ENCODE measurements at regions not wholly inside any gene's neighbourhood (a gene's known extent, or its start where the extent isn't known, plus 50 kb on each side); places are given as distances from the start of the nearest gene placed in this dataset.

- no peak overlapping the region for H3K27ac ChIP-seq (replicated peaks; ENCODE audit: low read length)
These were observed 518.9 kb downstream of the SHQ1 start for GRCh38 chr3:72329354-72329753.

GRCh38 chr3:72328755-72329277 lies 519.4 kb downstream of the SHQ1 start:
- Histone ChIP-seq H3K79me1 (ENCODE audit: low read depth, low read length) (no peaks in the 10 kb centered on the region), H3K18ac (ENCODE audit: low read length) (peak overlapping the region; percentile 46), H4K8ac (ENCODE audit: low read depth, low read length) (no peak overlapping the region), H3K4me2 (ENCODE audit: insufficient read depth, low read length, poor library complexity, severe bottlenecking) (no peak overlapping the region), H3K27ac (replicated peaks; ENCODE audit: low read length) (no peak overlapping the region), H3K4me3 (ENCODE audit: low read length in 2 of 2) (no peak overlapping the region), H2AFZ (ENCODE audit: low read length) (no peak overlapping the region), H2BK12ac (ENCODE audit: low read length) (no peak overlapping the region), H3K36me3 (replicated peaks in 1 of 2; ENCODE audit: control insufficient read depth in 2 of 2, insufficient read depth in 2 of 2, low read length in 2 of 2) (no peaks in the 10 kb centered on the region), H3K9ac (ENCODE audit: low read depth, low read length, poor library complexity) (no peak overlapping the region), H2BK120ac (ENCODE audit: low read depth, low read length) (no peak overlapping the region), H2BK5ac (ENCODE audit: low read length) (no peak overlapping the region), H3K9me3 (replicated peaks in 1 of 2; ENCODE audit: control insufficient read depth in 2 of 2, insufficient read depth in 1 of 2, low read depth in 1 of 2, low read length in 2 of 2) (no peaks in the 10 kb centered on the region), H3K23ac (ENCODE audit: low read depth, low read length, poor library complexity) (no peak overlapping the region), H4K91ac (ENCODE audit: low read depth, low read length, poor library complexity) (no peak overlapping the region), H3K4me1 (ENCODE audit: control insufficient read depth in 2 of 2, insufficient read depth in 1 of 2, low read depth in 1 of 2, low read length in 2 of 2) (peaks cover 4 to 9% of the 10 kb centered on the region in 2 donors), H3K27me3 (ENCODE audit: control insufficient read depth in 3 of 3, insufficient read depth in 3 of 3, low read depth in 1 of 3, low read length in 3 of 3) (peaks cover 0 to 53% (median 0%) of the 10 kb centered on the region in 3 experiments), H3K14ac (ENCODE audit: low read length) (no peak overlapping the region), H2AK5ac (ENCODE audit: low read depth, low read length) (no peak overlapping the region), H3K4ac (ENCODE audit: low read length) (no peak overlapping the region), H2BK15ac (ENCODE audit: low read length) (no peak overlapping the region)
- no peak for DNase-seq (ENCODE audit: low spot score)
- WGBS, 2 donors (ENCODE audit: extremely low coverage in 2 of 2, insufficient read length in 2 of 2, insufficient replicate concordance in 1 of 2), result no CpG with 5 or more reads among the region's 6 CpGs

More at GRCh38 chr3:72329354-72329753, 518.9 kb downstream of the SHQ1 start:
- Histone ChIP-seq H3K23ac (ENCODE audit: low read depth, low read length, poor library complexity) (no peak overlapping the region), H3K4me3 (ENCODE audit: low read length in 2 of 2) (no peak overlapping the region), H2BK15ac (ENCODE audit: low read length) (no peak overlapping the region), H3K9ac (ENCODE audit: low read depth, low read length, poor library complexity) (no peak overlapping the region), H3K14ac (ENCODE audit: low read length) (no peak overlapping the region), H2AFZ (ENCODE audit: low read length) (peak overlapping the region; percentile 24), H3K4me1 (ENCODE audit: control insufficient read depth in 2 of 2, insufficient read depth in 1 of 2, low read depth in 1 of 2, low read length in 2 of 2) (peaks cover 4 to 9% of the 10 kb centered on the region in 2 donors), H2BK5ac (ENCODE audit: low read length) (no peak overlapping the region), H4K8ac (ENCODE audit: low read depth, low read length) (no peak overlapping the region), H3K4ac (ENCODE audit: low read length) (no peak overlapping the region), H3K27me3 (ENCODE audit: control insufficient read depth in 3 of 3, insufficient read depth in 3 of 3, low read depth in 1 of 3, low read length in 3 of 3) (peaks cover 0 to 52% (median 0%) of the 10 kb centered on the region in 3 experiments), H4K91ac (ENCODE audit: low read depth, low read length, poor library complexity) (no peak overlapping the region), H3K9me3 (replicated peaks in 1 of 2; ENCODE audit: control insufficient read depth in 2 of 2, insufficient read depth in 1 of 2, low read depth in 1 of 2, low read length in 2 of 2) (no peaks in the 10 kb centered on the region), H3K18ac (ENCODE audit: low read length) (peak overlapping the region; percentile 46), H3K79me1 (ENCODE audit: low read depth, low read length) (no peaks in the 10 kb centered on the region), H2BK12ac (ENCODE audit: low read length) (no peak overlapping the region), H2BK120ac (ENCODE audit: low read depth, low read length) (no peak overlapping the region), H3K36me3 (replicated peaks in 1 of 2; ENCODE audit: control insufficient read depth in 2 of 2, insufficient read depth in 2 of 2, low read length in 2 of 2) (no peaks in the 10 kb centered on the region), H2AK5ac (ENCODE audit: low read depth, low read length) (no peak overlapping the region), H3K4me2 (ENCODE audit: insufficient read depth, low read length, poor library complexity, severe bottlenecking) (no peak overlapping the region)
- no peak for DNase-seq (ENCODE audit: low spot score)
- no CpG with 5 or more reads among the region's 10 CpGs for WGBS, 2 donors (ENCODE audit: extremely low coverage in 2 of 2, insufficient read length in 2 of 2, insufficient replicate concordance in 1 of 2)

- H2BK120ac ChIP-seq (ENCODE audit: low read depth, low read length), result no peak overlapping the region
- H3K36me3 ChIP-seq (replicated peaks in 1 of 2; ENCODE audit: control insufficient read depth in 2 of 2, insufficient read depth in 2 of 2, low read length in 2 of 2), result no peaks in the 10 kb centered on the region
- 98 to 100% methylated on average over 3 of the region's 5 CpGs for WGBS, 2 donors (ENCODE audit: extremely low coverage in 2 of 2, insufficient read length in 2 of 2, insufficient replicate concordance in 1 of 2)
- no peak for DNase-seq (ENCODE audit: low spot score)
- no peak overlapping the region for H3K18ac ChIP-seq (ENCODE audit: low read length)
- H2AFZ ChIP-seq (ENCODE audit: low read length), result no peak overlapping the region
- no peaks in the 10 kb centered on the region for H3K9me3 ChIP-seq (replicated peaks in 1 of 2; ENCODE audit: control insufficient read depth in 2 of 2, insufficient read depth in 1 of 2, low read depth in 1 of 2, low read length in 2 of 2)
- H2BK12ac ChIP-seq (ENCODE audit: low read length), result no peak overlapping the region
- no peak overlapping the region for H4K91ac ChIP-seq (ENCODE audit: low read depth, low read length, poor library complexity)
- no peak overlapping the region for H3K27ac ChIP-seq (replicated peaks; ENCODE audit: low read length)
- H3K14ac ChIP-seq (ENCODE audit: low read length), result no peak overlapping the region
- H3K9ac ChIP-seq (ENCODE audit: low read depth, low read length, poor library complexity), result no peak overlapping the region
- no peak overlapping the region for H2BK15ac ChIP-seq (ENCODE audit: low read length)
- no peaks in the 10 kb centered on the region for H3K79me1 ChIP-seq (ENCODE audit: low read depth, low read length)
- H3K4me3 ChIP-seq (ENCODE audit: low read length in 2 of 2), result peak overlapping the region in 1 of 2 donors; percentile 22
- no peak overlapping the region for H3K4me2 ChIP-seq (ENCODE audit: insufficient read depth, low read length, poor library complexity, severe bottlenecking)
- H3K4me1 ChIP-seq (ENCODE audit: control insufficient read depth in 2 of 2, insufficient read depth in 1 of 2, low read depth in 1 of 2, low read length in 2 of 2), result peaks cover 4 to 9% of the 10 kb centered on the region in 2 donors
- H2BK5ac ChIP-seq (ENCODE audit: low read length), result no peak overlapping the region
- H4K8ac ChIP-seq (ENCODE audit: low read depth, low read length), result no peak overlapping the region
- H3K23ac ChIP-seq (ENCODE audit: low read depth, low read length, poor library complexity), result no peak overlapping the region
- peaks cover 0 to 49% (median 0%) of the 10 kb centered on the region in 3 experiments for H3K27me3 ChIP-seq (ENCODE audit: control insufficient read depth in 3 of 3, insufficient read depth in 3 of 3, low read depth in 1 of 3, low read length in 3 of 3)
- H2AK5ac ChIP-seq (ENCODE audit: low read depth, low read length), result no peak overlapping the region
- no peak overlapping the region for H3K4ac ChIP-seq (ENCODE audit: low read length)
These were observed 521.2 kb downstream of the SHQ1 start for GRCh38 chr3:72327008-72327407.

GRCh38 chr3:72324253-72324811 lies 523.9 kb downstream of the SHQ1 start:
- H3K79me1 ChIP-seq (ENCODE audit: low read depth, low read length), result no peaks in the 10 kb centered on the region
- no peak overlapping the region for H3K27ac ChIP-seq (replicated peaks; ENCODE audit: low read length)
- H2BK12ac ChIP-seq (ENCODE audit: low read length), result no peak overlapping the region
- no peak overlapping the region for H3K4me3 ChIP-seq (ENCODE audit: low read length in 2 of 2)
- H2AK5ac ChIP-seq (ENCODE audit: low read depth, low read length), result no peak overlapping the region
- H2BK120ac ChIP-seq (ENCODE audit: low read depth, low read length), result no peak overlapping the region
- no peak overlapping the region for H3K9ac ChIP-seq (ENCODE audit: low read depth, low read length, poor library complexity)
- H4K91ac ChIP-seq (ENCODE audit: low read depth, low read length, poor library complexity), result no peak overlapping the region
- no CpG with 5 or more reads among the region's 3 CpGs for WGBS, 2 donors (ENCODE audit: extremely low coverage in 2 of 2, insufficient read length in 2 of 2, insufficient replicate concordance in 1 of 2)
- no peak overlapping the region for H2BK5ac ChIP-seq (ENCODE audit: low read length)
- no peaks in the 10 kb centered on the region for H3K36me3 ChIP-seq (replicated peaks in 1 of 2; ENCODE audit: control insufficient read depth in 2 of 2, insufficient read depth in 2 of 2, low read length in 2 of 2)
- H3K9me3 ChIP-seq (replicated peaks in 1 of 2; ENCODE audit: control insufficient read depth in 2 of 2, insufficient read depth in 1 of 2, low read depth in 1 of 2, low read length in 2 of 2), result no peaks in the 10 kb centered on the region
- no peak overlapping the region for H3K4me2 ChIP-seq (ENCODE audit: insufficient read depth, low read length, poor library complexity, severe bottlenecking)
- H3K18ac ChIP-seq (ENCODE audit: low read length), result no peak overlapping the region
- H3K27me3 ChIP-seq (ENCODE audit: control insufficient read depth in 3 of 3, insufficient read depth in 3 of 3, low read depth in 1 of 3, low read length in 3 of 3), result peaks cover 0 to 36% (median 0%) of the 10 kb centered on the region in 3 experiments
- H2BK15ac ChIP-seq (ENCODE audit: low read length), result no peak overlapping the region
- H3K23ac ChIP-seq (ENCODE audit: low read depth, low read length, poor library complexity), result no peak overlapping the region
- H3K4ac ChIP-seq (ENCODE audit: low read length), result no peak overlapping the region
- H4K8ac ChIP-seq (ENCODE audit: low read depth, low read length), result no peak overlapping the region
- peaks cover 3% of the 10 kb centered on the region in 2 donors for H3K4me1 ChIP-seq (ENCODE audit: control insufficient read depth in 2 of 2, insufficient read depth in 1 of 2, low read depth in 1 of 2, low read length in 2 of 2)
- H3K14ac ChIP-seq (ENCODE audit: low read length), result peak overlapping the region; percentile 4
- no peak for DNase-seq (ENCODE audit: low spot score)
- H2AFZ ChIP-seq (ENCODE audit: low read length), result no peak overlapping the region

Measured in neuronal stem cell (in vitro differentiated cells).